HG02610 (cell line): ENCODE measurements at regions not wholly inside any gene's neighbourhood (a gene's known extent, or its start where the extent isn't known, plus 50 kb on each side); places are given as distances from the start of the nearest gene placed in this dataset.
"Not testable (repeated sequence)": the region's sequence is repeated elsewhere in the genome, so short reads cannot be mapped to it uniquely, and the experiment has no call there.

Source experiments
- ATAC-seq: cut with Tn5 transposase; IDR thresholded peaks from one replicate; pipeline ENCODE4 v1.9.1; 2021; ENCODE audit warnings: mild to moderate bottlenecking, moderate library complexity; ENCODE audit not compliant: unreplicated experiment

DNA sequence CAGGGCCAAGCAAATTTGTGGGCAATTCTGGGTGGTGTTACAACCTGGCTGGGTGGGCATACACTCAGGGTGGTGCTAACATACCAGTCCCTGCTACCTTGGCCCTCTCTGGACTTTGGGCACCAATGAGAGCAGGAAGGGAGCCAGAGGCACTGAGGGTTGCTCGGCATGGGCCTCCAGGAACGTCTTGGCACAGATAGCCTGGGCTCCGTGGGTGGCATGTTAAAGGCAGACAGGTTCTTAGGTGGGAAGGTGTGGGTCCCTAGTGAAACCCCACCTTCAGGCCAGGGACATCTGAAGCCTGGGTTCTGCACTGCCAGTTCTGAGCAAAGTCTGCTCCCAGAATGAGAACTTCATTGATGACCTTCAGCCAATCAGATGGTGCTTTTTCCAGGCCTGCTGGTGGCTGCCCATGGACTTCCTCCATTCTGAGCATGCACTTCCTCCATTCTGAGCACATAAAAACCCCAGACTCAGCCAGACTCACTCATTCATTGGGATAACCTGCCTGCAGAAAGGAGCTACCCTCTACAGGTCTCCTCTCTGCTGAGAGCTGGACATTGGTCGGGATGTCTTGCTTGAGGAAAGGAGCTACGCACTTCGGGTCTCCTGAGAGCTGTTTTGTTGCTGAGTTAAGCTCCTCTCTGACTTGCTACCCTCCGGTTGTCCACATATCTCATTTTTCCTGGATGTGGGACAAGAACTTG, 2567.1 kb downstream of the PCDH9 start:
- no peak for ATAC-seq

DNA sequence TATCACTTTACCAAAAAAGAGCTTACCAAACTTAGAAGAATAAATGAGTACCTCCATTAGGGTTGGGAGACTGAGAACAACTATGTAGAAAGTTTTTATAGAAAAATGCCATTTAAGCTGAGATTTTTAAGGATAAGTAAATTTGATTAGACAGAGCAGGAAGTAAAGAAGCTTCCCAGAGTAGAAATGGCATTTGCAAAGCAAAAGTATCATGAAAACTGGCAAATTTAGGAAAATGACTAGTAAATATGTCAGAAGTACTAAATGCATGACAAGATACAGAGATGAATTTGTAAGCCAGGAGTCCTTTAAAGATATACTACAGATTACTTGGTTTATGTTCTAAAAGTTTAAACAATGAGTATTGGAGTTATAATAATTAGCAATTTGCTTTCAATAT, 2581.8 kb downstream of the PCDH9 start:
- ATAC-seq = no peak

DNA sequence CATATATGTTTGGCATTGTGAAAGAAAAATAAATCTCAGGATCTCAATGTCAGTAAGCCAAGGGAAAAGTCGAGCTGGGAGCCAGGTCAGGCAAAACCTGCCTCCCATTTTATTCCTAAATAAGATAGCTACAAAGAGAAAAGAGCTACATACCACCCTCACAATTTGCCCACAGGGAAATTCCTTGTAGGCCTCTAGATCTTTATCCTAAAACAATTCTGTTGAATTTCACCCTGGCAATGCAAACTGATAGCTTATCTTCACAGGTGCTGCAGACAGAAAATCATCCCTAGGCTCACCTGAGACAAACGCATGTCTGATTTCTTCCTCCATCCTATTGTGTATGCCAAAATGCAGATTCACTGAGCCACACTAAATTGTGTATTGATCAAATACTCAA, 2587.1 kb downstream of the PCDH9 start:
- no peak for ATAC-seq

DNA sequence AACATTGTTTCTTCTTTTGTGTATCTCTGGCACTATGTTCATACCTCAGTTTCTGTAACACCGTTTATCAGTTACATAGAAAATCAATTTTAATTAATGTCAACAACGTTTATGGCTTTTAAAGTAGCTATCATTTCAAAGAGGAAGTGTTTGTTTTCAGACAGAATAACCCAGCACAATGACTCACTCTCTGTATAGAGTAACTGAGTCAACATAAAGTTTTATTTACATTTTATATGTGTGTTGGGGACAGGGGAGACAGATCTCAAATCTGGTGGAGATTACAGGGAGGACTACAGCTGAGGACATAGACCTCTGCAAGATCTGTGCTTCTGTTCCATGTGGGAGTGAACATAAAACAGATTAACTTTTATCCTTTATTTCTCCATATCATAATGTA, 2590.1 kb downstream of the PCDH9 start:
- ATAC-seq = no peak

DNA sequence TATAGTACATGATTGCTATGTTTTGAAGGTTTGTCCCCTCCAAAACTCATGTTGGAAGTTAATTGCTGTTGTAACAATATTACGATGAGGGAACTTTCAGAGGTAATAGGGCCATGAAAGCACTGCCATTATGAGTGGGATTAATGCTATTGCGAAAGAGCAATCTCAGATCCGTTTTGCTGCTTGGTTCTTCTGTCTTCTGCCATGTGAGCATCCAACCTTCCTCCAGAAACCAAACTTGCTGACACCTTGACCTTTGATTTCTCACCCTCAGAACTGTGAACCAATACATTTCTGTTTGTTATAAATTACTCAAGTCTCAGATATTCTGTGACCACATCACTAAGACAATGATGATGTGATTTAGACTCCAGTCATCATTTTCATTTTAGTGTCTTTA, 2590.9 kb downstream of the PCDH9 start:
- ATAC-seq = no peak

DNA sequence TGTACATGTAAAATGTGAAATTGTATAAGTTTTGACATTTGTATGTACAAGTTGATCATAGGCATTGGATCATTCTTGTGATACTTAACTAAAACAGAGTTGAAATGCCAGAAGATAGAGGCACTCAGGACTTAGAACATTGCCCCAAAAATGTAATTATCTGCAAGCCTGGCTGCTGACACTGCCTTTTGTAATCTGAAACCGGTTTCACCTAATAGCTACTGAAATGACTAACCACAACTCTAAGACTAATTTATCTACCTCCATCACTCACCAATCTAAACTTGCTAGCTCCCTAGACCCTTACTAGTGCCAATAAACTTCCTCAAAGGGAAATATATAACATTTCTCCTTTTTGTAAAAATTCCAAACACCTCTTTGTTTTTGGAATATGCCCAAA, 2596.2 kb downstream of the PCDH9 start:
- peak; percentile 48 for ATAC-seq

DNA sequence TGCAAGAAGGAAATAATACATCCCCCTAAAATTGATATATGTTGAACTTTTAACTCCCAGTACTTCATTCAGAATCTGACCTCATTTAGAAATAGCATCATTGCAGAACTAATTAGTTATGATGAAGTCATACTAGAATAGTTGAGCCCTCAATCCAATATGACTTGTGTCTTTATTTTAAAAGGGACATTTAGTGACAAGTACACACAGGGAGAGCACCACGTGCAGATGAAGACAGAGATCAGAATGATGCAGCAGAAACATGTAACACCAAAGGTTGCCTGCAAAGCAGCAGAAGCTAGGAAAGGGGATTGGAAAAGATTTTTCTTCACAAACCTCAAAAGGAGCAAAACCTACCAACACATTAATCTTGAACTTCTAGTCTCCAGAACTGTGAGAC, 2602.5 kb downstream of the PCDH9 start:
- no peak for ATAC-seq

DNA sequence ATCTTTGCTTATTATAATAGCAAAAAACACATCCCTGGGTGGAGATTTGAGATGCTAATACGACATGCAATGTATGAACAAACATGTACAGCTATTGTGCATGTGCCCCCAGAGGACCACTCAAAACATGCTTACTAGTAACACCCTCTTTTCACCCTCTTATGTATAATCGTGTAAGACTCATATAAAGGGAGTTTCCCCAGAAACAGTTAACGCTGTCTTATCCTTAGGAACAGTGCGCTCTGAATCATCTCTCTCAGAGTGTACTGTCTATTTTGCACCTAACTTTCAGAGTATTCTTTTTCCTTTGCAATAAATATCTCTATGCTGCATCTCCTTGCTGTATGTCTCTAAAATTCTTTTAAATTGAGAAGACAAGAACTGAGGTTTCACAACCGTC, 2604.0 kb downstream of the PCDH9 start:
- no peak for ATAC-seq

DNA sequence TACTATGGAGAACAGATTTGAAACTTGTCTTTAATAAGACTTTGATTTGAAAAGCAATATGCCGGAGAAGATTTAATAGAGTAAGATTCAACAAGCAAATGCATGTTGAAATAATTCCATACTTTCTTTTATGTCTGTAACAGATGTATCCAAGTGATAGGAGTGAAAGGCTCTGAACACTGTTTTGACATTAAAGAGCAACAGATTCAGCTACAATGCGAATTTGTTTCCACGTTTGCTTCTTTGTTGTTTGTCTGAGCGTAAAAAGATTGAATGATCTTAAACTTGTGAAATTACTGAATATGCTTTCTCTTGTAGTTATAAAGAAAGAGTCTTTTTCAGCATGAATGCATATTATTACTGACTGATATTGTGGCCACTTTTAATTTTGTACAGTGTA, 2612.9 kb downstream of the PCDH9 start:
- no peak for ATAC-seq

DNA sequence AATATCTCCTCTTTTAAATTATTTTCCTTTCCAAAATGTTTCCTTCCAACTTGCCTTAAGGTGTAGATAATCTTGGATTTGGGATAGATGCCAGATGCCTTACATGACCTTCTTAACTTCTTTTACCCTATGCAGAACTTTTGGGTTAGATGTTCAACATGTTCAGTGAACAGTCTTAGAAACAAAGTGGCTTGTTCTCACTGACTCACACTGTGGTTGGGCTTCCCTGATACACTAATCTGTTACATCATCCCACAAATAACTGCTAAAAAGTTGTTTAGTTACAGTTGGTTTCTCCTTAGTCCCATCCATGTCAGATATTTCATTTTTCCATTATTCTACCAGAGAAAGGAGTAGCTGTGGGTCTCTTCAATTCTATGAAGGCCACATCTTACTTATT, 2638.2 kb downstream of the PCDH9 start:
- ATAC-seq = no peak

DNA sequence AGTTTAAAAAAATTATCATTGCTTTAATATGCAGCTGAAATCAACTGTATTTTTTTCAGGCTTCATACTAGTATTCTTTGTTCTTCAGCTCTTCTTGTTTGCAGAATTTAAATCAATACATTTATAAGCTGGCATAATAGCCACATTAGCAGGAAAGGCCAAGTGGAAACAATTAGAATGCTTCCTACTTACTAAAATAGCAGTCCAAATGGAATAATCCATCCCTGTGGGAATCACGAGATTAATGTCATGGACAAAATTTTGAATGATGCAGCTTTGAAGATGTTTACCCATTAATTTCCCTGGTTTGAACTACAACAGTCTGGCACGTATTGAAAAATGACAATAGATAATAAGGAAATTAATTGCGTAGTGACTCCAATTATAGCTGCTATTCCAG, 2650.8 kb downstream of the PCDH9 start:
- ATAC-seq = no peak

DNA sequence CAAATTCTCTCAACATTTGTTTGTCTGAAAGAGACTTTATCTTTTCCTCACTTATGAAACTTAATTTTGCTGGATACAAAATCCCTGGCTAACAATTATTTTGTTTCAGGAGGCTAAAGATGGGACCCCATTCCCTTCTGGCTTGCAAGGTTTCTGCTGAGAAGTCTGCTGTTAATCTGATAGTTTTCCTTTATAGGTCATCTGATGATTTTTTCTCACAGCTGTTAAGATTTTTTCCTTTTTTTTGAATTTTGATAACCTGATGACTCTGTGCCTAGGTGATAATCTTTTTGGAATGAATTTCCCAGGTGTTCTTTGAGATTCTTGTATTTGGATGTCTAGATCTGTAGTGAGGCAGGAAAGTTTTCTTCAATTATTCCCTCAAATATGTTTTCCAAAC, 2661.4 kb downstream of the PCDH9 start:
- no peak for ATAC-seq

DNA sequence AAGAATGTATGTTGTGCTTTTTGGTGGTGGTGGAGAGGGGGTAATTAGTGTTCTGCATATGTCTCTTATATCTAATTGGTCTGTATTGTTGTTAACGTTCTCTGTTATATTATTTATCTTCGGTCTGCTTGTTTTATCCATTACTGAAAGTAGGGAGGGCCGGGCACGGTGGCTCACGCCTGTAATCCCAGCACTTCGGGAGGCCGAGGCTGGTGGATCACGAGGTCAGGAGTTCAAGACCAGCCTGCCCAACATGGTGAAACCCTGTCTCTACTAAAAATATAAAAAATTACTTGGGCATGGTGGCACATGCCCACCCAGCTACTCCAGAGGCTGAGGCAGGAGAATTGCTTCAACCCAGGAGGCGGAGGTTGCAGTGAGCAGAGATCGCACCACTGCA, 2672.1 kb downstream of the PCDH9 start:
- not testable (repeated sequence) for ATAC-seq

DNA sequence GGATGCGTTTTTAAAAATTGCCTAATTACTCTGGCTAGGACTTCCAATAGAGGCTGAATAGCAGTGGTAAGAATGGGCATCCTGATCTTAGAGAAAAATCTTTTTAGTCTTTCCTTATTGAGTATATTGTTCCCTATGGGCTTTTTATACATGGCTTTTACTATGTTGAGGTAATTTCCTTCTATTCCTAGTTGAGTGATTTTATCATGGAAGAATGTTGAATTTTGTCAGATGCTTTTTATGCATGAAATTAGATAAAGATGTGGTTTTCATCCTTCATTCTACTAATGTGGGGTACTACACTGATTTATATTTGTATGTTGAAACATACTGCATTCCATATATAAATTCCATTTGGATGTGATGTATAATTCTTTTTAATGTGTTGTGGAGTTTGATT, 2673.8 kb downstream of the PCDH9 start:
- ATAC-seq = no peak

DNA sequence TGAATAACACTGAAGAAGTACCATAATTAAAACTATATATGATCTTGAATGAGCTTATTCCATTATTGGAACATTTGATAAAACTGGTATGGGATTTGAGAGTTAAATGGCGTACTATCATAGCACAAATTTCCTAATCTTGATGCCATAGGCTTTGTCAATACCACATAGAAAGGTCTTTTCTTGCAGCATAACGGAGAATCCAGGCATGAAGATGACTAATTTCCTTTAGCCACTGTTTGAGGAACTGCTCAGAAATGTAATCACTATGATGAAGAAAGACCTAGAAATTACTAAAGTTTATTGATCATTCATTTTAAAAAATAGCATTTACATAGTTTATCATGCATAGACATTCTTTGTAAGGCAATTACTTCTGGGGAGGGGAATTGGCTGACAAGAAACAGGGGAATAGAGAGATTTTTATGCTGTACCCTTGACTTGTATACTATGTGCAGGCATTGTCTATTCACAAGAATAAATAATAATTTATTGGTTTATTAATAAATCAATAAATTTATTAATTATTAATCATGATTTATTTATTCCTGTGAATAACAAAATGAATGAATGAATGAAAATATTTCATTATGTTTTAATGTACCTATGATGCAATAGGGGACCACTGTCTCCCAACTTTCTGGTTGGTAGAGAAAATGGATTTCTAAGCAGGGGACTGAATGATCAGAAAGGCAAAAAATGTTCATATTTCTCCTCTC, 2676.6 kb downstream of the PCDH9 start:
- no peak for ATAC-seq

DNA sequence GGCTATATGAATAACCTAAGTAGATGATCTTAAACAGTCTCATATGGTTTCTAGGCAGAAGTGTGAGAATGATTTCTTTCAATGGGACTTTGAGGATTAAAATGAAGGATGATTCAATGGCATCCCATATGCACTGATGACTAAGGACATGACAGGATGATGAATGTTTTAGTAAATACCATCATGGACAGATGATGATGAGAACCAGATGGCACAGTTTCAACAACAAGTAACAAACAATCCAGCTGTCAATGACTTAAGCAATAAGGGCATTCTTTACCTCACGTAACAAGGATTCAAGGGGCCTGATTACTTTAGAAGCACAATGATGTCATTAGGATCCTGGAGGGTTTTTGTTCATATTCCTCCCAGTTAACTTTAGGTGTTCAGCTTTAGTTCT, 2678.4 kb downstream of the PCDH9 start:
- no peak for ATAC-seq

DNA sequence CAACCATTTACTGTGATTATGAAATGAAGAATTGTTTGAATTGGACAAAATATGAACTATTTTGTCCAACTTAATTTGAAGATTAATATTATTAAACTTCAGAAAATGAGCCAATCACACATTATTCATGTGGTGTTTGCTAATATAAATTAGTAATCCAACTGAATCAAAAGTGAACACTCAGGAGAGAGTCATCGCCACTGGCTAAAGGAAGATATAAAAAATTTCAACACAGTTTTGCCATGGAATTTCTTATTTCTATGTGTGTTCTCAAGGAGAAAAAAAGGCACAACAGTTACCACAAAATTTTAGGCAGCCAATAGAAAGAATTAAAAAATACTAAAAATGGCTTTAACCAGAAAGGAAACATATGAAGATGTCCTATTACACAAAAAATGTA, 2683.8 kb downstream of the PCDH9 start:
- no peak for ATAC-seq

DNA sequence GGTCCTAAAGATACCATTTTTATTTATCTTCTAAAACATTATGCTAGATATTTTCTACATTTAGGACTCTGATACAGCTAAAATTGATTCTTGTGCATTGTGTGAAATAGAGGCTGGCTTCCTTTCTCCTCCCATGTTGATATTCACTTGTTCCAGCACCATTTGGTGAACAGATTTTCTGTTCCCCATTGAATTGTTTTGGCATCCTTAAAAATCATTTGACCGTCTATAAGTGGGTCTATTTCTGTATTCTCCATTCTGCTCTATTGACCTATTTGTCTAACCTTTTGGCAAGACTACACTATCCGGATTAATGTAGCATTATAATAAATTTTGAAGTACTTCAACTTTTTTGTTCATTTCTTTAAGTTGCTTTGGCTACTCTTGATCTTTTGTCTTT, 2689.2 kb downstream of the PCDH9 start:
- ATAC-seq = no peak

DNA sequence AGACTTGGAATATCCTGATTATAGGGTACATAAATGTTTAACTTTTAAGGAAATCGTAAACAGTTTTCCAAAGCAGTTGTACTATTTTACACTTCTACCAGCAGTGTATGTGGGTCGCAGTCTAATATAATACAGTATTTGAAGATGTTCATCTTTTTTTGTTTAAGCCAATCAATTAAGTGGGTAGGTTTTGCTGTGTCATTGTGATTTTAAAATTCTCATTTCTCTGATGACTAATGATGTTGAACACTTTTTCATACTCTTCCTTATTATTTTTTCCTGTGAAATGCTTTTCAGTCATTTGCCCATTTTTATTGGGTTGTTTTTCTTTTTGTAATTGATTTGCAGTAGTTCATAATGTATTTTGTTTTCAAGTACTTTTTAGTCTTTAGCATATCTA, 2689.7 kb downstream of the PCDH9 start:
- no peak for ATAC-seq

DNA sequence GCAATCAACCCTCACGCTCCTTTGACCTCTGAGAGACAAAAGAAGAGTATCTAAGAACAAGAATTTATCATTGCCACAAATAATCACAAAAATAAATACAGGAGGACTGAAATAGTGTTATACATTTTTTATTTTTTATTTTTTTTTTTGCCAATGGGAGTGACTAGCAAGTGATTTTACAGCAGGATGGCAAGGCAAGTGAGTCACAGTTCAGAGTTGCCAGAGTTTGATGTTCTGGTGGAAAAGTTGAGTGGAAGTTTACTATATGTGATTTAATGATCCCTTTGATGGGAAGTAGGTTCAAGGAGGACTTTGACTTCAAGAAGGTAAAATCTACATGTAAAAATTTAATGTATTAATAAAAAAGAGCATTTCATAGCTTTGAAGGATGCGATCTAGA, 2691.4 kb downstream of the PCDH9 start:
- no peak for ATAC-seq

DNA sequence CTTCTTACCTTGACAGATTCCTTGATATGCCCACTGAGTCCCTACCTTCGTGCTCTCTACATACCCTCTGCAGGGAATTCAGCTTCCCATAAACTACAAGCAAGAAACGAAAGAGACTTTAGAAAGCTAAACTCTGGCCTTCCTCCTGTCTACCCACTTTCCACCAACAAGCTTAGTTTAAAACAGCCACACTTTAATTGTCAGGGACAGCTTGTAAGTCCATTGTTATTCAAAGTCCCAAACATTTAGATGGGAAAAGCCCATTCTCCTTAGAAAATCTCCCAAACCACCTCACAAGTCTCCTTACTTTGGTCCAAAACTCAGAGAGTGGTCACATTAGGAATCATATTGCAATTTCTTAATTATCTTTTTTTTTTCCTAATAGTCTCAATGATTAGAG, 2695.8 kb downstream of the PCDH9 start:
- ATAC-seq = no peak

DNA sequence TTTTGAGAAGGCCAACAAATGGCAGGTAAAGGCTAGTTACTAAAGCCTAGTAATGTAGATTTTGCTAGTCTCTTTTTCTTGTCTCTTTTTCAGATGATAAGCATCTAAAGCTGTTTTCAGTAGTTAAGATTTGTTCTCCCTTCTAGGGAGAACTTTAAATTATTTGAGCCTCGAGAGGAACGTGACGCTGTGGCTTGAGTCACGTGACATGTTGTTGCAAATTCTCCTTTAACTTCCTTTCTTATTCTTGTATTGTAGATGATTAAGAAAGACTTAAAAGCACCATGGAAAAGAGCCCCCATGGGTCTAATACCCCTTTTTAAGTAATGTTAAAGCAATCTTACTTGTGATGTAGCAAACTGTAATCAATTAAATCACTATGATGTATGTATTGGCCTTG, 2698.7 kb downstream of the PCDH9 start:
- no peak for ATAC-seq
